ENCODE measurements at regions not wholly inside any gene's neighbourhood (a gene's known extent, or its start where the extent isn't known, plus 50 kb on each side); places are given as distances from the start of the nearest gene placed in this dataset.

DNA sequence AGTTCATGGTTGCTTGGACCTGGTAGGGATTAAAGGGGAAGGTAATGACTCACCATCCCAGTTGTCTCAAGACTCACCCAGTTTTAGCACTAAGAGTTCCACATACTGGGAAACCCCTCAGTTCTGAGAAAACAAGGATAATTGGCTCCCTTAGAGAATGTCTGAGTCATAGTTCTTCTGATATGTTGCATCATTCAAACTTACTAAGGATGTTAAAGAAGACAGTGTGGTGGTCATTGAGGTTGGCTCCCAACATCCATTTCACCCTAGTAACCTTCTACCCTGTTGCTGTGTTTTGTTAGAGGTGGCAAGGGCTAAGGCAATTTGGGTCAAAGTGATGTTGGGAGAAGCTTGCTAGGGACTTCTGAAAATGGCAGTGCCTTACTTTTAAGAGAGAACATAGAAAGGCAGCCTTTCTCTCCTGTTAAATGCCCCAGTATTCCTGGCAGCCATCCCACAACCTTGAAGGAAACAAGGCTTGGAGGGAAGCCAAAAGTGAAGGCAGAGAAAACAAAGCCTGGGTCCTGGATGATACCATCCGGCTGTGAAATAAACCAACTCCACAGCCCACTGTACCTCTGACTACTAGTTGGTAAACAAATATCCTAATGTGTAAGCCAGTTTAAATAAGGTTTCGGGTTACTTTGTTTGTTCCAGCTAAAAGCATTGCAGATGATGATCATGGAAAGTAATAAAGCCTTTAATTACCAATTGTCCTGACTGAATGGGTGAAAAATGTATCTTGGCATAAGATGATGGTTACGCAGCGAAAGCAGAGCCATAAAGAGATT, 80.4 kb upstream of the ADAMTSL1 start:
- no peak for DNase-seq (ENCODE audit: low spot score in 2 of 2)
- Mint-ChIP-seq H3K4me3 (no peak overlapping the region), H3K27me3 (no peaks in the 10 kb centered on the region), H3K4me1 (no peaks in the 10 kb centered on the region), H3K27ac (no peak overlapping the region), H3K36me3 (no peaks in the 10 kb centered on the region), H3K9me3 (no peaks in the 10 kb centered on the region)
- no peak for ATAC-seq (ENCODE audit: low read depth)

DNA sequence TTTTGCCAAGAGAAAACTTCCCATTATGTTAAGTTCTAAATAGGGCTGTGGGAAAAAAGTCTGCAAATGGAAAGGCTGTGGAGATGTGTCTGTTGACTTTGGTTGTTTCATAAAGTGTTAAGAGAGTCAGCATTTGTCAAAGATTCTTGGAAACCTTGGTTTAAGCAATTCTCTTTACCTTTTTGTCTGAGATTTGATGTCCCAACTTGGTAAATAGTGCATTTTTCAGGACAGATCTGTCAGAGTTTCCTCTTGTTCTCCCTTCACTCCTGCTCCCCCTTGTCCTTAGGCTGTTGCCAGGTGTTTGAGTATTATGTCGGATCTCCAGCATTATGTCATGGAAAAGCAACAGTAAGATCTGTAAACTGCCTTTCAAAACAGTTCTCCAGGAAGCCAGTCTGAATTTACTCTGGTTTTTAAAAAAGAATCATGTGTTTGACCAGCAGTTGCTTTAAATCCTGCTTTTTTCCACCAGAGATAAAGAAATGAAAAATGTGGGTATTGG, 79.1 kb upstream of the ADAMTSL1 start:
- Mint-ChIP-seq H3K4me3 (no peak overlapping the region), H3K9me3 (no peaks in the 10 kb centered on the region), H3K27ac (no peak overlapping the region), H3K36me3 (no peaks in the 10 kb centered on the region), H3K4me1 (no peaks in the 10 kb centered on the region), H3K27me3 (no peaks in the 10 kb centered on the region)
- ATAC-seq (ENCODE audit: low read depth) (no peak), DNase-seq (ENCODE audit: low spot score in 2 of 2) (no peak)

DNA sequence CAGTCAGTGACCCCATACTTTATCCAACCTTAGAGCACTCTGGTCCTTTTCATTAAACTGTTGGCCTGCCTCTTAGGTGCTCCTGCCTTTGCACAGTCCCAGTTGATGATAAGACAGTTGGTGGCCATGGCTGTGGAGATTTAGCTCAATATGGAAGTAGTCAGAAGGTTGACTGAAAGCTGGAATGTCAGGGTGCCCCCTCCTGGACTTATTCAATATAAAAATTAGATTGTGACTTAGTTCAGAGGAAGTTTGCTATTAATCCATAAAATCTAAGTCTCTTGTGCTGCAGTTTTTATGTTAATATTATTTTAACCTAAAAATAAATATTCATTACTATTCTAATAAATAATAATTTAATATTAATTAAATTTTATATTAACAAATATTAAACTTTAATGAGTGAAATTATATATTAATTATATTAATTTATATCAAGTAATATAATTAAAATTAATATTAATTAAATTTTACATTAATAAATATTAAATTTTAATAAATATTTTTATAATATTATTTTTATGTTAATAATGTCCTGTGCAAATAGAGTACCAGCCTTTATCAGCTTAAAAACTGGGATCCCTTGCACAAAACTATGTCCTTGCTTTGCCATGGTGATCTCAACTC, 77.7 kb upstream of the ADAMTSL1 start:
- no peak for DNase-seq (ENCODE audit: low spot score in 2 of 2)
- Mint-ChIP-seq H3K27ac (no peak overlapping the region), H3K9me3 (no peaks in the 10 kb centered on the region), H3K27me3 (no peaks in the 10 kb centered on the region), H3K4me1 (no peaks in the 10 kb centered on the region), H3K4me3 (no peak overlapping the region), H3K36me3 (no peaks in the 10 kb centered on the region)
- no peak for ATAC-seq (ENCODE audit: low read depth)

DNA sequence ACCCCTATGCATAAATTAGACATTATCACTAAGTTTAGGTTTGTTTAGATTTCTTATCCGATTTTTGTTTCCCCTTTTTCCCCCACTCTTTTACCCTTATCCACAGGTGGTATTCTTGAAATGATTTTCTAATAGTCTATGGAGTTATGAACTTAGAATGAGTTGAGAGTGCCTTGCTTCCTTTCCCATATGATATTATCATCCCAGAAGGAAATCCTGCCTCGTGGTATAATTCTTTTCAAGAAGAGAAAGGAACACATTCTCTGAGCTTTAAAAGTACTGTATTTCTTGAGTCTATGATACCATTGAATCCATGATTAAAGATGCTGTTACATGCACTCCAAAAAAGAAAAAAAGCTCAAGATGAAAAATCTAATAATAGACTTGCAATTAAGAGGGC, 76.9 kb upstream of the ADAMTSL1 start:
- no peak overlapping the region for H3K27ac Mint-ChIP-seq
- no peaks in the 10 kb centered on the region for H3K36me3 Mint-ChIP-seq
- H3K9me3 Mint-ChIP-seq = no peaks in the 10 kb centered on the region
- no peaks in the 10 kb centered on the region for H3K27me3 Mint-ChIP-seq
- H3K4me1 Mint-ChIP-seq = no peaks in the 10 kb centered on the region
- DNase-seq (ENCODE audit: low spot score in 2 of 2) = no peak
- no peak overlapping the region for H3K4me3 Mint-ChIP-seq
- no peak for ATAC-seq (ENCODE audit: low read depth)

DNA sequence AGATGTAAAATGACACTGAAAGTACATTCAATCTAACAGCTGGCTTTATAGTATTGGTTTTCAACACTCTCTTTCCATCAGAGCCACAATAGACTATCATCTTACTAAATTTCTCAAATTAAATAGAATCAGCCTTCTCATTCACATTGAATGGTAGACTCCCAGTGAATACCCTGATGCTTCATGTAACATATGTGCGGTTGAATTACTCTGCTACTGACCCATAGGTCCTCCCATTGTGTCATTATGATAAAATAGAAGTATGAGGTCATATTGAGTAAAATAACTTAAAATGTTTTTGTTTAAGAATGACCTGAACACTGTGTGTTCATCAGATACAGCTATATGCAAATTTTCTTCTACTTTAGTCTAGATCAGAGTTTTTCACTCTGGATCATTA, 75.9 kb upstream of the ADAMTSL1 start:
- H3K4me3 Mint-ChIP-seq = no peak overlapping the region
- H3K9me3 Mint-ChIP-seq = peaks cover 1% of the 10 kb centered on the region
- no peak overlapping the region for H3K27ac Mint-ChIP-seq
- ATAC-seq (ENCODE audit: low read depth) (no peak), DNase-seq (ENCODE audit: low spot score in 2 of 2) (no peak)
- H3K27me3 Mint-ChIP-seq = no peaks in the 10 kb centered on the region
- H3K36me3 Mint-ChIP-seq = no peaks in the 10 kb centered on the region
- H3K4me1 Mint-ChIP-seq = no peaks in the 10 kb centered on the region

DNA sequence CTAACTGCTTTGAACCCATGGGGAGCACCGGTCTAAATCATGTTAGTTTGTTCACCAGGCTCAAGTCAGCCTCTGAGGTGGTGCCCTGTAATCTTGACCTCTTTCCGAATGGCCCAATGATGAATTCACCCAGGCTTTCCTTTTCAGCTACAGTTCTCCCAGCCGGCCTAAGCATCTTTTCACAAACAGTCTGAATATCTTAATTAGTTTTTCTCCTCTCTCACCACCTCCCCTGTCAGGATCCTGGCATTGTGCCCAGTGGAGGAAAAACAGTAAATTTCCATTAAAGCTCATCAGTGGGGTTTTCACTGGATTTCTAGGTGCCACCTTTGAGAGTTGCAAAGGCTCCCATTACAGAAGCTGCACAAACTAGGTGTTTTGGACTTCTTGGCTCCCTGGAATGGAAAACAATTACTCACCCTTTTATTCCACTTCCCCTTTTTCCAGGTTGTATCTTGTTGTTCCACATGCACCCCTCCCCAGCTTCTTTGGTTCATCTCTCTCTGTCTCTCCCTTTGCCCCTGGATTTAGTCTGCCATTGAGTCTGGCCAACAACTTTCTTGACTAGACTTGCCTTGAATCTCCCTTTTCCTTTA, 69.4 kb upstream of the ADAMTSL1 start:
- Mint-ChIP-seq H3K4me3 (no peak overlapping the region), H3K27ac (no peak overlapping the region), H3K36me3 (no peaks in the 10 kb centered on the region), H3K9me3 (peaks cover 3% of the 10 kb centered on the region), H3K4me1 (no peaks in the 10 kb centered on the region), H3K27me3 (no peaks in the 10 kb centered on the region)
- no peak for DNase-seq (ENCODE audit: low spot score in 2 of 2)
- ATAC-seq (ENCODE audit: low read depth) = no peak

DNA sequence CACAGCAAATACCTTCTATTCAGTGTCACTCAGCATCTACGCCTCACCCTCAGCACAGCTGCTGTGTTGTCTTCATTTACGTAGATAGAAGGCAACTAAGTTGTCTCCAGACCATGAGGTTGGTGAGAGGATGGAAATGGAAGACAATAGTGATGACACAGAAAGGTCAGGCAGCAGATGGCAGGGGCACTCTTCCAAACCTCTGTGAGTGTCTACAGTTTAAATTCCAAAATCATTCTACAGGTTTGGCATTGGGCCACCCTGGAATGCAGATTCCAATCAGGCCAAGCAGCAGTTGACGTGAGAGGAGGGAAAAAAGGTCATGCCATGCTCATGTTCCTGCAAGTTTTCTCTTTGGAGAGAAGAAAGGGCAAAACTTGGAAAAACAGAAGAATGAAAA, 68.7 kb upstream of the ADAMTSL1 start:
- Mint-ChIP-seq H3K36me3 (no peaks in the 10 kb centered on the region), H3K9me3 (peaks cover 3% of the 10 kb centered on the region), H3K27ac (no peak overlapping the region), H3K4me3 (no peak overlapping the region), H3K27me3 (no peaks in the 10 kb centered on the region), H3K4me1 (no peaks in the 10 kb centered on the region)
- ATAC-seq (ENCODE audit: low read depth) (no peak), DNase-seq (ENCODE audit: low spot score in 2 of 2) (no peak)

DNA sequence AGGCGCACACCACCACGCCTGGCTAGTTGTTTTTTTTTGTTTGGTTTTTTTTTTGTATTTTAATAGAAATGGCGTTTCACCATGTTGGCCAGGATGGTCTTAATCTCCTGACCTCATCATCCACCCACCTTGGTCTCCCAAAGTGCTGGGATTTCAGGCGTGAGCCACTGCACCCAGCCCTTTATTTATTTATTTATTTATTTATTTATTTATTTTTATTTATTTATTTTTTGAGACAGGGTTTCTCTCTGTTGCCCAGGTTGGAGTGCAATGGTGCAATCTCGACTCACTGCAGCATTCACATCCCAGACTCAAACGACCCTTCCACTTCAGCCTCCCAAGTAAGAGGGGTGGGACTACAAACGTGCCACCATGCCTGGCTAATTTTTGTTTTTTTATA, 63.0 kb upstream of the ADAMTSL1 start:
- Mint-ChIP-seq H3K27ac (no peak overlapping the region), H3K9me3 (peaks cover 2% of the 10 kb centered on the region)

DNA sequence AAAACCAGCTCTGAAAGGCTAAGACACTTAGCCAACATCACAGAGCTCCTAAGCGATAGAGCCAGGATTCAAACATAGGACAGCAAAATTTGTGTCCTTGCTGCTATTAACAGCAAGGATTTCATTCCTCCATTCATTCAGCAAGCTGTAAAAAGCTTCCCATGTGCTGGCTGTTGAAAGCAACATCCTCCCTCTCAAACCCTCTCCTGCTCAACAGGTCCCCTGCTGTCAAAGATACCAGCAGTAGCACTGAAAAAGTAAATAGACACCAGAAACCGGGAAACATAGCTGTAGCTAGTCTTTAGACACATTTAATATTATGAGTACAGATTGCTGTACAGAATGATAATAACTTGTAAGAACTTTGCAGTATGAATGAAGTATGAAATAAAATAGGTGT, 52.6 kb upstream of the ADAMTSL1 start:
- Mint-ChIP-seq H3K4me1 (no peaks in the 10 kb centered on the region), H3K27ac (no peak overlapping the region), H3K9me3 (peaks cover 4% of the 10 kb centered on the region), H3K27me3 (no peaks in the 10 kb centered on the region), H3K4me3 (no peak overlapping the region), H3K36me3 (no peaks in the 10 kb centered on the region)
- ATAC-seq (ENCODE audit: low read depth) = no peak
- no peak for DNase-seq (ENCODE audit: low spot score in 2 of 2)

More for the DNA sequence above, 63.0 kb upstream of the ADAMTSL1 start:
- Mint-ChIP-seq H3K27me3 (no peaks in the 10 kb centered on the region), H3K4me3 (no peak overlapping the region), H3K36me3 (no peaks in the 10 kb centered on the region), H3K4me1 (no peaks in the 10 kb centered on the region)
- ATAC-seq (ENCODE audit: low read depth) (no peak), DNase-seq (ENCODE audit: low spot score in 2 of 2) (no peak)

DNA sequence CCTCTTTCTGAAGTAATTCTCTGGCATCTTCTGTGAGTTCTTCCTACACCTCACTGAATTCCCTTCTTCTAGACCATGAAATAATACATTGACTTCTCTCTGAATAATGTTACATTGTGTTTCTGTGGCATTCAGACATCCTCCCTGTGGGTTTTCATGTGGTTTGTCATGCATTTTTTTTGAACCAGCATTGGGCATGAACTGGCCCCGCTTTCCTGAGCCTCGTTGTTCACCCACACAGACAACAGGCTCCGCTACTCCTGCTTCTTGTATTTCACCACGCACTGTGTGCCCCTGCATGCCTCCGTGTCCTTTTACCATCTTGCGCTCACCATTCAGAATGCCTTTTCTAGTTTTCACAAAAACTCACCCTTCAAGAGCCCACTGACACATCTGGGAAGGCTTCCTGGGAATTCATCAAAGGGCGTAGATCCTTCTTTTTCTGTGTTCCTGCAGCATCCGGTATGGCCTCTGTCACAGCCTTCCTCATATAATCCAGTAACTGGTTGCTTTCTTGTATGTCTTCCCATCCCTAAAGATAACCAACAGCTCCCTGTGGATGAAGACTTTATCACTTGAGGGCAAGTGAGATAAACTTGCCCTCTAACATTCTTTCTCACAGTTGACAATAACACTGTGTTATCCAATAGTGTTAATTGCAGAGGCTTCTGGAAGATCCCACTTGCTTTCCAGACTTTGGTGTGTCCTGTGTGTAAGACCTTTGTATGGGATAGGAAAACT, 51.5 kb upstream of the ADAMTSL1 start:
- Mint-ChIP-seq H3K4me1 (no peaks in the 10 kb centered on the region), H3K4me3 (no peak overlapping the region), H3K36me3 (no peaks in the 10 kb centered on the region), H3K27me3 (no peaks in the 10 kb centered on the region), H3K9me3 (peaks cover 4% of the 10 kb centered on the region), H3K27ac (no peak overlapping the region)
- ATAC-seq (ENCODE audit: low read depth) (no peak), DNase-seq (ENCODE audit: low spot score in 2 of 2) (no peak)

DNA sequence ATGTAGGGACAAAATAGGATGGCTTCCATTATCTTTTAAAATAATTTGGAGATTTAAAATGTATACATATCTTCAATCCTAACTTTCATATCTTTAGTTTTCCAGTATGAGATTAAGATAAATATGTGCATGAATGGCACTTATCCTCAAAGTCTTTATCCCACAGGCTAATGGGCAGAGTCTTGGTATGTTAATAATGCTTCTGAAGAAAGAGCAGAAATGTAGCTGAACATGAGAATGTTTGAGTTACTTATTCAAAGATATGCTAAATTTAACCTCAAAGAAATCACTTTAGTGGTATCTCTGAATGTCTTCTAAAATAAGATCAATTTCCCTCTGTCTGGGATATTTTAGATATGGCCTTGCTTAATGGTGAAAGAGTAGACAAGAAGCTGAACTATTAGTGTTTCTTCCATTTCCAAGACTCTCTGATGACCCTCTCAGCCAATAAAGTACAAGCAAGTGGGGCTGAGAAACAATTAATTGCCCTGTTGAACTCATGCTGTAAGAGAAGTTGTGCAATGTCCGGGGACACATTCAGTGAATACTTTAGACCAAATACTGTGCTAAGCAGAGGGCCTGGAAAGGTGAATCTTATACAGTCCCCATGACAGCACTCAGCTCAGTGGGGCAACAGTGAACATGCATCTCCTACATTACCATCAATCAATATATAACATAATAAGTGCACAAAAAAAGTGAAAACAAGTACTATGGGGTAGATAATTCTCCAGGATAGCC, 50.0 kb upstream of the ADAMTSL1 start:
- H3K4me1 Mint-ChIP-seq = no peaks in the 10 kb centered on the region
- H3K4me3 Mint-ChIP-seq = no peak overlapping the region
- DNase-seq (ENCODE audit: low spot score in 2 of 2) = no peak
- H3K9me3 Mint-ChIP-seq = peaks cover 2% of the 10 kb centered on the region
- H3K27me3 Mint-ChIP-seq = no peaks in the 10 kb centered on the region
- no peaks in the 10 kb centered on the region for H3K36me3 Mint-ChIP-seq
- no peak overlapping the region for H3K27ac Mint-ChIP-seq
- ATAC-seq (ENCODE audit: low read depth) = no peak

All from memory B cell (primary cell).